ENCODE measurements at regions not wholly inside any gene's neighbourhood (a gene's known extent, or its start where the extent isn't known, plus 50 kb on each side); places are given as distances from the start of the nearest gene placed in this dataset.

GRCh38 chr11:16632295-16633200 is 105.9 kb upstream of the C11orf58 start:
- DNase-seq = peak in 1 of 2 experiments; percentile 37
- Histone ChIP-seq H3K9me3 (peaks cover 22% of the 10 kb centered on the region), H3K4me3 (ENCODE audit: low read depth, low read length) (no peak overlapping the region), H3K27me3 (replicated peaks; ENCODE audit: control insufficient read depth, insufficient read depth, low read length) (no peaks in the 10 kb centered on the region), H3K36me3 (ENCODE audit: control insufficient read depth, insufficient read depth, low read length) (no peaks in the 10 kb centered on the region), H3K4me1 (no peaks in the 10 kb centered on the region)
- Mint-ChIP-seq H3K36me3 (ENCODE audit: insufficient read depth, unreplicated experiment) (no peaks in the 10 kb centered on the region), H3K4me1 (ENCODE audit: low read depth, unreplicated experiment) (no peaks in the 10 kb centered on the region), H3K27me3 (ENCODE audit: insufficient read depth, unreplicated experiment) (peaks cover 12% of the 10 kb centered on the region), H3K9me3 (ENCODE audit: unreplicated experiment) (peaks cover 13% of the 10 kb centered on the region), H3K27ac (ENCODE audit: unreplicated experiment) (no peak overlapping the region), H3K4me3 (ENCODE audit: unreplicated experiment) (no peak overlapping the region)
- TF ChIP-seq CTCF (IDR thresholded peaks at IDR 0.05; ENCODE audit: insufficient read depth in 1 of 2, low read depth in 1 of 2, low read length in 1 of 2, severe bottlenecking in 1 of 2, unreplicated experiment in 1 of 2) = peak; percentile 40 to 57
- ChIA-PET CTCF (interaction anchor here (0.6 kb wide), 1 partner anchor 102 kb away, joined by 3 read pairs; no protein-coding TSS in a partner anchor), POLR2A (no interaction called here)
- intact Hi-C loops (cut with micrococcal nuclease; ENCODE audit: unreplicated experiment) = loop anchor here (2.0 kb wide), 1 partner anchor 106 kb away; the partner anchor contains the start of gene C11orf58
- BruUV-seq (replicated peaks) = no TSS peak

DNA sequence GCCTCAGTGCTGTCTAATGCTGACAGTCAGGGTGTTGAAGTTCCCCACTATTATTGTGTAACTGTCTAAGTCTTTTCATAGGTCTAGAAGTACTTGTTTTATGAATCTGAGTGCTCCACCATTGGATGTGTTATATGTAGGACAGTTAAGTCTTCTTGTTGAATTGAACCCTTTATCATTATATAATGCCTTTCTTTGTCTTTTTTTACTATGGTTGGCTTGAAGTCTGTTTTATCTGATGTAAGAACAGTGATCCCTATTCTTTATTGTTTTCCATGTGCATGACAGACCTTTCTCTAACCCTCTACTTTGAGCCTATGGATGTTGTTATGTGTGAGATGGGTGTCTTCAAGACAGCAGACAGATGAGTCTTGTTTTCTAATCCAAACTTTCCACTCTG is 107.8 kb upstream of the C11orf58 start:
- TF ChIP-seq CTCF (IDR thresholded peaks at IDR 0.05; ENCODE audit: insufficient read depth in 1 of 2, low read depth in 1 of 2, low read length in 1 of 2, severe bottlenecking in 1 of 2, unreplicated experiment in 1 of 2) = no peak
- intact Hi-C loops (cut with micrococcal nuclease; ENCODE audit: unreplicated experiment) = no loop called here
- no peak overlapping the region for H3K4me3 ChIP-seq (ENCODE audit: low read depth, low read length)
- no peaks in the 10 kb centered on the region for H3K36me3 Mint-ChIP-seq (ENCODE audit: insufficient read depth, unreplicated experiment)
- peaks cover 12% of the 10 kb centered on the region for H3K27me3 Mint-ChIP-seq (ENCODE audit: insufficient read depth, unreplicated experiment)
- H3K27me3 ChIP-seq (replicated peaks; ENCODE audit: control insufficient read depth, insufficient read depth, low read length) = no peaks in the 10 kb centered on the region
- peaks cover 5% of the 10 kb centered on the region for H3K9me3 ChIP-seq
- no peaks in the 10 kb centered on the region for H3K9me3 Mint-ChIP-seq (ENCODE audit: unreplicated experiment)
- no peak for DNase-seq
- no peaks in the 10 kb centered on the region for H3K36me3 ChIP-seq (ENCODE audit: control insufficient read depth, insufficient read depth, low read length)
- BruUV-seq (replicated peaks) = no TSS peak
- no peaks in the 10 kb centered on the region for H3K4me1 Mint-ChIP-seq (ENCODE audit: low read depth, unreplicated experiment)
- H3K27ac Mint-ChIP-seq (ENCODE audit: unreplicated experiment) = no peak overlapping the region
- ChIA-PET CTCF (no interaction called here), POLR2A (no interaction called here)
- no peaks in the 10 kb centered on the region for H3K4me1 ChIP-seq
- no peak overlapping the region for H3K4me3 Mint-ChIP-seq (ENCODE audit: unreplicated experiment)

- H3K9me3 Mint-ChIP-seq (ENCODE audit: unreplicated experiment) = no peaks in the 10 kb centered on the region
- Histone ChIP-seq H3K27me3 (replicated peaks; ENCODE audit: control insufficient read depth, insufficient read depth, low read length) (no peaks in the 10 kb centered on the region), H3K4me3 (ENCODE audit: low read depth, low read length) (no peak overlapping the region), H3K4me1 (0 out of 2 replicates have a peak, but pooled peaks cover under 1% of the 10 kb centered on the region), H3K9me3 (no peaks in the 10 kb centered on the region), H3K36me3 (ENCODE audit: control insufficient read depth, insufficient read depth, low read length) (no peaks in the 10 kb centered on the region)
- intact Hi-C loops (cut with micrococcal nuclease; ENCODE audit: unreplicated experiment) = no loop called here
- no peak overlapping the region for H3K4me3 Mint-ChIP-seq (ENCODE audit: unreplicated experiment)
- CTCF ChIA-PET = no interaction called here
- no peak overlapping the region for H3K27ac Mint-ChIP-seq (ENCODE audit: unreplicated experiment)
- H3K27me3 Mint-ChIP-seq (ENCODE audit: insufficient read depth, unreplicated experiment) = peaks cover 2% of the 10 kb centered on the region
- no TSS peak for BruUV-seq (replicated peaks)
- POLR2A ChIA-PET = no interaction called here
- peaks cover 3% of the 10 kb centered on the region for H3K36me3 Mint-ChIP-seq (ENCODE audit: insufficient read depth, unreplicated experiment)
- TF ChIP-seq CTCF (IDR thresholded peaks at IDR 0.05; ENCODE audit: insufficient read depth in 1 of 2, low read depth in 1 of 2, low read length in 1 of 2, severe bottlenecking in 1 of 2, unreplicated experiment in 1 of 2) = no peak
- DNase-seq = no peak
- no peaks in the 10 kb centered on the region for H3K4me1 Mint-ChIP-seq (ENCODE audit: low read depth, unreplicated experiment)
Observed at GRCh38 chr11:16618431-16618830, 120.0 kb upstream of the C11orf58 start.
